ENCODE measurements at regions not wholly inside any gene's neighbourhood (a gene's known extent, or its start where the extent isn't known, plus 50 kb on each side); places are given as distances from the start of the nearest gene placed in this dataset.
A peak's percentile ranks its signal among the peaks of the same experiment; 100 is the strongest.
"Not testable (repeated sequence)": the region's sequence is repeated elsewhere in the genome, so short reads cannot be mapped to it uniquely, and the experiment has no call there.

- DNase-seq (ENCODE audit: low read depth) = no peak
Measured at GRCh38 chr4:174010547-174010946, 272.9 kb downstream of the FBXO8 start.

GRCh38 chr4:174009686-174010451, 273.6 kb downstream of the FBXO8 start:
- DNase-seq (ENCODE audit: low read depth) = peak; percentile 11

GRCh38 chr4:174005422-174005821, 278.0 kb downstream of the FBXO8 start:
- DNase-seq (ENCODE audit: low read depth) = no peak

- no peak for DNase-seq (ENCODE audit: low read depth)
Measured at GRCh38 chr4:173998471-173999144, 284.9 kb downstream of the FBXO8 start.

GRCh38 chr4:173995779-173996178, 287.7 kb downstream of the FBXO8 start:
- DNase-seq (ENCODE audit: low read depth) = not testable (repeated sequence)

- no peak for DNase-seq (ENCODE audit: low read depth)
Measured at GRCh38 chr4:173991814-173992213, 291.7 kb downstream of the FBXO8 start.

GRCh38 chr4:173991316-173991715, 292.2 kb downstream of the FBXO8 start:
- no peak for DNase-seq (ENCODE audit: low read depth)

GRCh38 chr4:173990869-173991210, 292.6 kb downstream of the FBXO8 start:
- no peak for DNase-seq (ENCODE audit: low read depth)

- DNase-seq (ENCODE audit: low read depth) = no peak
Measured at GRCh38 chr4:173990126-173990868, 293.2 kb downstream of the FBXO8 start.

- DNase-seq (ENCODE audit: low read depth) = not testable (repeated sequence)
Measured at GRCh38 chr4:173963523-173963922, 319.9 kb downstream of the FBXO8 start.

- DNase-seq (ENCODE audit: low read depth) = no peak
Measured at GRCh38 chr4:173960398-173960797, 323.1 kb downstream of the FBXO8 start.

- DNase-seq (ENCODE audit: low read depth) = no peak
Measured at GRCh38 chr4:173958445-173958844, 325.0 kb downstream of the FBXO8 start.

- DNase-seq (ENCODE audit: low read depth) = no peak
Measured at GRCh38 chr4:173943547-173943946, 339.9 kb downstream of the FBXO8 start.

- DNase-seq (ENCODE audit: low read depth) = no peak
Measured at GRCh38 chr4:173940146-173940545, 343.3 kb downstream of the FBXO8 start.

GRCh38 chr4:173937631-173938270, 345.7 kb downstream of the FBXO8 start:
- no peak for DNase-seq (ENCODE audit: low read depth)

- no peak for DNase-seq (ENCODE audit: low read depth)
Measured at GRCh38 chr4:173936861-173937260, 346.6 kb downstream of the FBXO8 start.

- no peak for DNase-seq (ENCODE audit: low read depth)
Measured at GRCh38 chr4:173935622-173936405, 347.7 kb downstream of the FBXO8 start.

- no peak for DNase-seq (ENCODE audit: low read depth)
Measured at GRCh38 chr4:173934933-173935620, 348.4 kb downstream of the FBXO8 start.

GRCh38 chr4:173934201-173934600, 349.3 kb downstream of the FBXO8 start:
- DNase-seq (ENCODE audit: low read depth) = no peak

- DNase-seq (ENCODE audit: low read depth) = no peak
Measured at GRCh38 chr4:173932701-173933100, 350.8 kb downstream of the FBXO8 start.

Data from forelimb muscle (tissue), 1 donor.